Peyer's patch (tissue), 4 donors: ENCODE measurements at regions not wholly inside any gene's neighbourhood (a gene's known extent, or its start where the extent isn't known, plus 50 kb on each side); places are given as distances from the start of the nearest gene placed in this dataset.

Experiments
- POLR2A ChIP-seq, 2 donors: fragments of 450-650 bp; IDR thresholded peaks; one replicate each; pipeline ENCODE4 v1.5.1; 2017; ENCODE audit warnings: antibody characterized with exemption in 2 of 2, mild to moderate bottlenecking in 2 of 2, moderate library complexity in 2 of 2
- TF ChIP-seq, protein P1 (sequence below), 6 experiments: fragments of 450-650 bp in 4 of 6; fragments of 200-600 bp in 2 of 6; sonication (generic) in 1 of 6; IDR thresholded peaks; one replicate each; pipeline ENCODE4 v1.5.1; 2017 to 2019; ENCODE audit warnings: antibody characterized with exemption in 6 of 6, mild to moderate bottlenecking in 3 of 6, moderate library complexity in 1 of 6

DNA sequence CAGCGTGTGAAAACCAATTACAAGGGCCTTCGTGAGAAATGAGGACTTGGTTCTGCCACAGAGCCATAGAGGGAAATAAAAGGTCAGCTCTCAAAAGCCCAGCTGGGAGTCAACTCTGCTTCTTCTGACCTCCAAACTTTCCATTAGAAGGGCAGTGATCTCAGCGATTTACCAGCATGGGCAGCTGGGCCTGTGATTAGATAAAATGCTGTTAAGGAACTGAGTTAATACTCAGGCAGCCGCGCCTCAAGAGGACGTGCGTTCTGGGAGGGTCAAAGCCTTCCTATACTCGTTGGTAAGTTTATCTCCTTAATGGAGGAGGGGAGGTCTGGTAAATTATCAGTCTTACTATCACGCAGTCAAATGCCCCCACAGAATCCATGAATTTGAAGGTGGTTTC lies 480.2 kb upstream of the ERCC4 start:
- TF ChIP-seq, protein P1, sequence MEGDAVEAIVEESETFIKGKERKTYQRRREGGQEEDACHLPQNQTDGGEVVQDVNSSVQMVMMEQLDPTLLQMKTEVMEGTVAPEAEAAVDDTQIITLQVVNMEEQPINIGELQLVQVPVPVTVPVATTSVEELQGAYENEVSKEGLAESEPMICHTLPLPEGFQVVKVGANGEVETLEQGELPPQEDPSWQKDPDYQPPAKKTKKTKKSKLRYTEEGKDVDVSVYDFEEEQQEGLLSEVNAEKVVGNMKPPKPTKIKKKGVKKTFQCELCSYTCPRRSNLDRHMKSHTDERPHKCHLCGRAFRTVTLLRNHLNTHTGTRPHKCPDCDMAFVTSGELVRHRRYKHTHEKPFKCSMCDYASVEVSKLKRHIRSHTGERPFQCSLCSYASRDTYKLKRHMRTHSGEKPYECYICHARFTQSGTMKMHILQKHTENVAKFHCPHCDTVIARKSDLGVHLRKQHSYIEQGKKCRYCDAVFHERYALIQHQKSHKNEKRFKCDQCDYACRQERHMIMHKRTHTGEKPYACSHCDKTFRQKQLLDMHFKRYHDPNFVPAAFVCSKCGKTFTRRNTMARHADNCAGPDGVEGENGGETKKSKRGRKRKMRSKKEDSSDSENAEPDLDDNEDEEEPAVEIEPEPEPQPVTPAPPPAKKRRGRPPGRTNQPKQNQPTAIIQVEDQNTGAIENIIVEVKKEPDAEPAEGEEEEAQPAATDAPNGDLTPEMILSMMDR (IDR thresholded peaks at IDR 0.05): no peak
- TF ChIP-seq POLR2A (IDR thresholded peaks at IDR 0.05): no peak
